Activated naive CD8-positive, alpha-beta T cell treated with anti-CD3 and anti-CD28 coated beads, Interleukin-2, amount 10 ng/mL, durations not matched to agents 7 days and 5 days (primary cell): ENCODE measurements at regions not wholly inside any gene's neighbourhood (a gene's known extent, or its start where the extent isn't known, plus 50 kb on each side); places are given as distances from the start of the nearest gene placed in this dataset.

ENCODE experiments used
- ATAC-seq: fragments of 150-1000 bp; cut with Tn5 transposase; one replicate; pipeline ENCODE4 v1.10.0; 2021; ENCODE audit warnings: low read depth, moderate library complexity
- POLR2A ChIA-PET: fragments of 350-600 bp; sonication (Branson Sonifier 250); formaldehyde crosslinking; loops from one replicate; lab custom pipeline; 2021; ENCODE audit warnings: antibody characterized with exemption; lab: Charles Lee
- DNase-seq: peaks from one replicate; pipeline ENCODE4 v3.0.0; 2021
- H3K27ac Mint-ChIP-seq: one replicate; pipeline ENCODE4 v1.8.0; 2022; ENCODE audit warnings: mild to moderate bottlenecking, mixed read lengths
- H3K27me3 Mint-ChIP-seq: one replicate; pipeline ENCODE4 v1.8.0; 2022; ENCODE audit warnings: mild to moderate bottlenecking, moderate library complexity, mixed read lengths
- H3K36me3 Mint-ChIP-seq: one replicate; pipeline ENCODE4 v1.8.0; 2021; ENCODE audit warnings: mild to moderate bottlenecking, mixed read lengths
- H3K4me1 Mint-ChIP-seq: one replicate; pipeline ENCODE4 v1.8.0; 2021; ENCODE audit warnings: mixed read lengths
- H3K4me3 Mint-ChIP-seq: one replicate; pipeline ENCODE4 v1.8.0; 2022; ENCODE audit warnings: mild to moderate bottlenecking, moderate library complexity, mixed read lengths
- H3K9me3 Mint-ChIP-seq: one replicate; pipeline ENCODE4 v1.8.0; 2021; ENCODE audit warnings: mixed read lengths

DNA sequence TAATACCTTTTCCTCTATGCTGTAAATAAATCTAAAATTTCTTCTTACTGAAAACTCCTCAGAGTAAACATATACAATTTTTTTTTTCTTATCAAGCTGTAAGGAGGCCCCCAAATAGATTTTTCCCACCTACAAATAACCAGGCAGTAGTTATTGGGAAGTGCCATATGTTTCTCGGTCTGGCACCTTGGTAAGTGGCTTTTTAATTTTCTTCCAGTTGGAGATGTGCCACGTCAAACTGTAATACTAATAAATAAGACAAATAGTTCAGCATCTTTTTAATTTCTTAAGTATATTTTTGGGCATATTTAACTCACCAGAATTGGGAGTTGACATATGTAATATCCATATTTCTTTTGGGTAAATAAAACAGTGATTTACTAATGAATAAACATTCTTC, 346.3 kb downstream of the DIPK2A start:
- DNase-seq, result no peak
- POLR2A ChIA-PET, result no interaction called here
- H3K4me3 Mint-ChIP-seq, result no peak overlapping the region
- no peaks in the 10 kb centered on the region for H3K36me3 Mint-ChIP-seq
- no peaks in the 10 kb centered on the region for H3K27me3 Mint-ChIP-seq
- H3K4me1 Mint-ChIP-seq, result no peaks in the 10 kb centered on the region
- no peaks in the 10 kb centered on the region for H3K9me3 Mint-ChIP-seq
- ATAC-seq, result no peak
- H3K27ac Mint-ChIP-seq, result no peak overlapping the region

GRCh38 chr3:144324076-144324475, 352.5 kb downstream of the DIPK2A start:
- Mint-ChIP-seq H3K36me3 (no peaks in the 10 kb centered on the region), H3K27ac (no peak overlapping the region), H3K4me1 (no peaks in the 10 kb centered on the region), H3K4me3 (no peak overlapping the region), H3K9me3 (no peaks in the 10 kb centered on the region), H3K27me3 (no peaks in the 10 kb centered on the region)
- DNase-seq, result no peak
- POLR2A ChIA-PET, result no interaction called here
- ATAC-seq, result no peak

GRCh38 chr3:144332868-144333267, 361.2 kb downstream of the DIPK2A start:
- POLR2A ChIA-PET, result no interaction called here
- Mint-ChIP-seq H3K4me3 (no peak overlapping the region), H3K27me3 (peaks cover 2% of the 10 kb centered on the region), H3K36me3 (no peaks in the 10 kb centered on the region), H3K9me3 (no peaks in the 10 kb centered on the region), H3K4me1 (no peaks in the 10 kb centered on the region), H3K27ac (no peak overlapping the region)
- ATAC-seq (no peak), DNase-seq (no peak)

GRCh38 chr3:144341471-144341870, 369.8 kb downstream of the DIPK2A start:
- no peaks in the 10 kb centered on the region for H3K9me3 Mint-ChIP-seq
- no peak for DNase-seq
- peaks cover 5% of the 10 kb centered on the region for H3K4me1 Mint-ChIP-seq
- POLR2A ChIA-PET, result no interaction called here
- H3K27ac Mint-ChIP-seq, result no peak overlapping the region
- peaks cover 2% of the 10 kb centered on the region for H3K27me3 Mint-ChIP-seq
- H3K36me3 Mint-ChIP-seq, result no peaks in the 10 kb centered on the region
- no peak for ATAC-seq
- H3K4me3 Mint-ChIP-seq, result no peak overlapping the region

- POLR2A ChIA-PET, result no interaction called here
- Mint-ChIP-seq H3K9me3 (no peaks in the 10 kb centered on the region), H3K27ac (no peak overlapping the region), H3K27me3 (peaks cover 2% of the 10 kb centered on the region), H3K4me3 (no peak overlapping the region), H3K4me1 (peaks cover 5% of the 10 kb centered on the region), H3K36me3 (no peaks in the 10 kb centered on the region)
- DNase-seq, result no peak
- no peak for ATAC-seq
These were observed 371.7 kb downstream of the DIPK2A start for GRCh38 chr3:144343343-144343742.

GRCh38 chr3:144343777-144344176, 372.2 kb downstream of the DIPK2A start:
- POLR2A ChIA-PET, result no interaction called here
- Mint-ChIP-seq H3K4me3 (no peak overlapping the region), H3K4me1 (peaks cover 5% of the 10 kb centered on the region), H3K9me3 (no peaks in the 10 kb centered on the region), H3K27me3 (peaks cover 2% of the 10 kb centered on the region), H3K27ac (no peak overlapping the region), H3K36me3 (no peaks in the 10 kb centered on the region)
- ATAC-seq, result no peak
- no peak for DNase-seq

DNA sequence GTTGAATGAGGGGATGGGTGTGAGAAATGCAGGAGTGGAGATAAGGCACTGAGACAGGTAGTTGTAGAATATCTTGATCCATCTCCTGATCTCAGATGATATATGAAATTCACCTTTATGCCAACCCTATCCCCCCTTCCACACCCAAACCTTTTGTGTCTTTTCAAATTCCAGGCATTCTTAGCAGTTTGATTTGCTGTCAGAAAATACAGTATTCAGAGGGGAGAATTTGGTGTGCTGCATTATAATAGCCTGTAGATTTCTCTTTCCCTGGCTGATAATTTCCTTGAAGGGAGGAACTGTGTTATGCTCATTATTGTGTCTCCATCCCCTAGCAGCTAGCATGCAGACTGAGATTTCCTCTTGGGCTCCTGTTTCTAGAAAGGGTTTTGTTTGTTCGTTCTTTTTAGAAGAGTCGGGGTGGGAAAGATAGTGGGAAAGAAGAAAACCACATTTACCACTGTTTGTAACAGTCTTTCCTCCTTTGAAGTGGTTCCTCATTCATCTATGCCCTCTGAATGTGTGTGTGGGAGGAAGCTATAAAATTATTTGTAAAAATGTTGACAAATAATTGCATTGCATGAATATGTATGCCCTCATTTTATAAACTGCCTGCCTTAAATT, 373.4 kb downstream of the DIPK2A start:
- H3K4me3 Mint-ChIP-seq, result no peak overlapping the region
- POLR2A ChIA-PET, result no interaction called here
- no peak overlapping the region for H3K27ac Mint-ChIP-seq
- H3K4me1 Mint-ChIP-seq, result peaks cover 5% of the 10 kb centered on the region
- no peaks in the 10 kb centered on the region for H3K9me3 Mint-ChIP-seq
- H3K27me3 Mint-ChIP-seq, result peaks cover 2% of the 10 kb centered on the region
- ATAC-seq (no peak), DNase-seq (no peak)
- no peaks in the 10 kb centered on the region for H3K36me3 Mint-ChIP-seq

- ATAC-seq (no peak), DNase-seq (no peak)
- Mint-ChIP-seq H3K36me3 (no peaks in the 10 kb centered on the region), H3K9me3 (no peaks in the 10 kb centered on the region), H3K27ac (no peak overlapping the region), H3K27me3 (peaks cover 2% of the 10 kb centered on the region), H3K4me3 (no peak overlapping the region), H3K4me1 (peaks cover 2% of the 10 kb centered on the region)
- POLR2A ChIA-PET, result no interaction called here
These were observed 378.5 kb downstream of the DIPK2A start for GRCh38 chr3:144350125-144350524.

DNA sequence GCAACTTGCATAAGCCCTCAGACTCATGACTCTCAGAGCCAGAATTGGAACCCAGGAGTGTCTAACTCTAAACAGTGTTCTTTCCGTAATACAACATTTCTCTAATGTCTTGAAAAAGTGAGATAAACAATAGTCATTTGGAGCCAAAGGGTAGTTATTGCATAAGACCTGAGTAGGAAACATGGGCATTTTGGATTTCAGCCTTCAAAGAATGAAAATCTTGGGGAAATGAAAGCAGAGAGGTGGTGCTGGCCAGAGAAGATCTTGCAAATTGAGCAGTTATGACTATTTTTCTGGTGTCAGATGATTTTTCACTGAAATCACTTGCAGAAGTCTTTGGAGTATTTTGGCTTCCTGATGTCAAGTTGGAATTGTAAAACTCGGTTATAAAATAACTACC, 379.4 kb downstream of the DIPK2A start:
- ATAC-seq (no peak), DNase-seq (no peak)
- Mint-ChIP-seq H3K4me1 (no peaks in the 10 kb centered on the region), H3K36me3 (no peaks in the 10 kb centered on the region), H3K27ac (no peak overlapping the region), H3K9me3 (no peaks in the 10 kb centered on the region), H3K27me3 (peaks cover 2% of the 10 kb centered on the region), H3K4me3 (no peak overlapping the region)
- POLR2A ChIA-PET, result no interaction called here

DNA sequence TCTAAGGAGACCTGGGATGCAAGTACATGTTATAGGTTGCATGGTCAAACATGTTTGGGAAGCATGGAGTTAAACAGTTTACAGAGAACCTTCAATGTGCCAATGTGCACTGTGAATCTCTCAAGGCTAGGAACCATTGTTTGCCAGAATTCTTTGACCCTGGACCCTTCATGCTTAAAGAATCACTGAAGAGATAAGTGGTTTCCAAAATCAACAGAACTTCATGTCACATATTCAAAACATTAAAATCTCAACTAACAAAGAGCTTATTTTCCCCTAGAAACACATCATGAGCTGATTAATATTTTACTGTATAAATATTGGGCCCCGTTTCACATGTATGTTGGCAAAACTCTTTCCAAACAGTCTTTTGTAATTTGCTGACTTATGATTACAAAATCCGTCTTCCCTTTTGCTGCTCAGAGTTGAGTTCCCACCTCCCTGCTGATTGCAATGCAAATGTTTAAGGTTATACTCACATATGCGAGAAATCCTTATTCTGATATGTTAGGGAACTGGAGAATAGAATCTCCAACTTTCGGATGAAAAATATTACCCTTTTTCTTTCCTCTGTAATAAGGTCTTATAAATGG, 380.2 kb downstream of the DIPK2A start:
- Mint-ChIP-seq H3K4me1 (no peaks in the 10 kb centered on the region), H3K27me3 (peaks cover 2% of the 10 kb centered on the region), H3K36me3 (no peaks in the 10 kb centered on the region), H3K27ac (no peak overlapping the region), H3K9me3 (no peaks in the 10 kb centered on the region), H3K4me3 (no peak overlapping the region)
- POLR2A ChIA-PET, result no interaction called here
- no peak for ATAC-seq
- no peak for DNase-seq

- H3K27me3 Mint-ChIP-seq, result no peaks in the 10 kb centered on the region
- H3K4me1 Mint-ChIP-seq, result no peaks in the 10 kb centered on the region
- POLR2A ChIA-PET, result no interaction called here
- DNase-seq (no peak), ATAC-seq (no peak)
- no peaks in the 10 kb centered on the region for H3K9me3 Mint-ChIP-seq
- no peak overlapping the region for H3K27ac Mint-ChIP-seq
- H3K36me3 Mint-ChIP-seq, result no peaks in the 10 kb centered on the region
- H3K4me3 Mint-ChIP-seq, result no peak overlapping the region
These were observed 386.6 kb downstream of the DIPK2A start for GRCh38 chr3:144358191-144358590.

DNA sequence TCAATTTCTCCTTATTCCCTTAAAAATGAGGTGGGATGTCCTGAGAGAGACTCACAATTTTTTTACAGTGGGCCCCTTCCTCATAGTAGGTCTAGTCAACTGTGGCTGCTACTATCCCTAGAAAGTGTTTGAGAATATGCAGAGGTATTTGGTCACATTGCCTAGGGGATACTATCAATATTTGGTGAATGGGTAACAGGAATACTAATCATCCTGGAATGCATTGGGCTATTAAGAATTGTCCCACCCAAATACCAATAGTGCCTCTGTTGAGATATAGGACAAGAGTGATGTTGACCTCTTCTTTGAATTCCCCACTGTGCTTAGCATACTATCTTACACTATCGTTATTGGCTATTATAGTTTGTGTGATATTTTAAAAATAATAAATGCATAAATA, 389.4 kb downstream of the DIPK2A start:
- Mint-ChIP-seq H3K4me3 (no peak overlapping the region), H3K4me1 (no peaks in the 10 kb centered on the region), H3K27me3 (no peaks in the 10 kb centered on the region), H3K9me3 (peaks cover 3% of the 10 kb centered on the region), H3K27ac (no peak overlapping the region), H3K36me3 (no peaks in the 10 kb centered on the region)
- DNase-seq, result no peak
- POLR2A ChIA-PET, result no interaction called here
- ATAC-seq, result no peak

DNA sequence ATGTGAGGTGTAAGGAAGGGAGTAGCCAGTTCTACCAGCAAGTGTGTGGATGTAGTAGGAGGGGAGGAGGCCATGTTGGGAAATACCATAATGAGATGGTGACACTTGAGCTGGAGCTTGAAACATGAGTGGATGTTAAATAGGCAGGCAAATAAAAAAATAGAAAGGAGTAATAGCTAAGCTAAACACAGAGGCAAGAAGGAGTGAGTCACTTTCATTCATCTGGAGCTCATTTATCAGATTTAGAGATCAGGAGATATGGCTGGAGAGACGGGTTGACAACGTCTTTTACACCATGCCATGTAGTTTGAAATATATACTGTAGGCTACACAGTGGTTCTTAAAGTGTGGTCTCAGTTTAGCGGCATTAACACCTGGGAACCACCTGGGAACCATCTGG, 390.5 kb downstream of the DIPK2A start:
- POLR2A ChIA-PET, result no interaction called here
- Mint-ChIP-seq H3K27ac (no peak overlapping the region), H3K27me3 (no peaks in the 10 kb centered on the region), H3K4me3 (no peak overlapping the region), H3K4me1 (no peaks in the 10 kb centered on the region), H3K36me3 (no peaks in the 10 kb centered on the region), H3K9me3 (peaks cover 7% of the 10 kb centered on the region)
- ATAC-seq (no peak), DNase-seq (no peak)

DNA sequence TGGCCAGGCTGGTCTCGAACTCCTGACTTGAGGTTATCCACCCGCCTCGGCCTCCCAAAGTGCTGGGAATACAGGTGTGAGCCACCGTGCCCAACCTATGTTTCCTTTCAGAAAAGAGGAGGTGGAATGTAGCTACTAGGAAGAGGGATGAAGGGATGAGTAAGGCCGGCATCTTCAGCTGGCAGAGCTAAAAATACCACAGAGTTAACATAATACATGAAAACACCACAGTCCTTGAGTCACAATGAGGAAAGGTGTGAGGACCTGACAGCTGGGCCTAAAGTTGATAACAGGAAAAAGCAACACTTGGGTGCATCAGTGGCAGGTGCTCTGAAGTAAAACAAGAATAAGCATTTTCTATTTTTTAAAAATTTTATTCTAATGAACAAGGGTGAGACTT, 392.2 kb downstream of the DIPK2A start:
- Mint-ChIP-seq H3K36me3 (no peaks in the 10 kb centered on the region), H3K27me3 (no peaks in the 10 kb centered on the region), H3K27ac (no peak overlapping the region), H3K4me1 (no peaks in the 10 kb centered on the region), H3K4me3 (no peak overlapping the region), H3K9me3 (peaks cover 10% of the 10 kb centered on the region)
- POLR2A ChIA-PET, result no interaction called here
- ATAC-seq, result no peak
- DNase-seq, result no peak
